Endothelial cell of umbilical vein (primary cell): ENCODE measurements at regions not wholly inside any gene's neighbourhood (a gene's known extent, or its start where the extent isn't known, plus 50 kb on each side); places are given as distances from the start of the nearest gene placed in this dataset.

ENCODE experiments used
- CTCF ChIP-seq, 2 donors: IDR thresholded peaks; 1 replicate in 1 of 2; 2 replicates in 1 of 2; pipeline ENCODE4 v1.5.1; 2011; ENCODE audit warnings: low read length in 2 of 2, mild to moderate bottlenecking in 2 of 2, moderate library complexity in 2 of 2, control low read depth in 1 of 2, inconsistent platforms in 1 of 2, low read depth in 1 of 2; ENCODE audit not compliant: insufficient read depth in 1 of 2; ENCODE audit errors: extremely low read depth in 1 of 2
- EZH2 ChIP-seq: IDR thresholded peaks from 2 replicates; pipeline ENCODE4 v1.6.1; 2012; ENCODE audit warnings: borderline replicate concordance, low read depth, mild to moderate bottlenecking, moderate library complexity, low read length, inconsistent platforms; ENCODE audit not compliant: severe bottlenecking
- POLR2A ChIP-seq: IDR thresholded peaks from 2 replicates; pipeline ENCODE4 v1.6.1; 2012; ENCODE audit warnings: low read depth, mild to moderate bottlenecking, control low read depth, low read length
- POLR2AphosphoS5 ChIP-seq: IDR thresholded peaks from 2 replicates; pipeline ENCODE4 v1.6.1; 2012; ENCODE audit warnings: low read depth, mild to moderate bottlenecking, control low read depth, low read length, moderate library complexity; ENCODE audit not compliant: insufficient read depth

- TF ChIP-seq EZH2, result no peak
- TF ChIP-seq POLR2A, result no peak
- no peak for TF ChIP-seq CTCF (IDR thresholded peaks at IDR 0.05; ENCODE audit: extremely low read depth in 1 of 2, insufficient read depth in 1 of 2, low read depth in 1 of 2, low read length in 2 of 2)
- TF ChIP-seq POLR2AphosphoS5, result no peak
Observed at GRCh38 chr1:242723044-242723716, 198.7 kb upstream of the PLD5 start.
